Neuronal stem cell (in vitro differentiated cells): ENCODE measurements at regions not wholly inside any gene's neighbourhood (a gene's known extent, or its start where the extent isn't known, plus 50 kb on each side); places are given as distances from the start of the nearest gene placed in this dataset.
"Not testable (repeated sequence)": the region's sequence is repeated elsewhere in the genome, so short reads cannot be mapped to it uniquely, and the experiment has no call there.

Experiments used
- DNase-seq: peaks from one replicate; pipeline ENCODE4 v3.0.0-alpha.2; 2013; ENCODE audit warnings: low spot score
- H2AFZ ChIP-seq: one replicate; pipeline ENCODE4 v1.6.1; 2013; ENCODE audit warnings: mild to moderate bottlenecking, low read length, inconsistent platforms
- H2AK5ac ChIP-seq: 2 replicates; pipeline ENCODE4 v1.6.1; 2013; ENCODE audit warnings: low read depth, mild to moderate bottlenecking, inconsistent platforms, low read length, moderate library complexity, mixed read lengths
- H2BK120ac ChIP-seq: 2 replicates; pipeline ENCODE4 v1.6.1; 2013; ENCODE audit warnings: low read depth, mild to moderate bottlenecking, inconsistent platforms, low read length, moderate library complexity, mixed read lengths
- H2BK12ac ChIP-seq: one replicate; pipeline ENCODE4 v1.6.1; 2013; ENCODE audit warnings: low read length, inconsistent platforms
- H2BK15ac ChIP-seq: 2 replicates; pipeline ENCODE4 v1.6.1; 2013; ENCODE audit warnings: mild to moderate bottlenecking, low read length, inconsistent platforms, mixed read lengths
- H2BK5ac ChIP-seq: one replicate; pipeline ENCODE4 v1.6.1; 2013; ENCODE audit warnings: inconsistent platforms, mild to moderate bottlenecking, low read length, moderate library complexity
- H3K14ac ChIP-seq: one replicate; pipeline ENCODE4 v1.6.1; 2013; ENCODE audit warnings: low read length, inconsistent platforms
- H3K18ac ChIP-seq: 2 replicates; pipeline ENCODE4 v1.6.1; 2013; ENCODE audit warnings: low read length, inconsistent platforms
- H3K23ac ChIP-seq: 2 replicates; pipeline ENCODE4 v1.6.1; 2013; ENCODE audit warnings: low read depth, mild to moderate bottlenecking, mixed read lengths, low read length, inconsistent platforms; ENCODE audit not compliant: poor library complexity
- H3K27ac ChIP-seq: replicated peaks from 3 replicates; pipeline ENCODE4 v1.5.1; 2013; ENCODE audit warnings: low read length, inconsistent platforms
- H3K27me3 ChIP-seq, 3 experiments: 2 replicates each; pipeline ENCODE4 v1.6.1; 2013; ENCODE audit warnings: low read length in 3 of 3, mild to moderate bottlenecking in 2 of 3, inconsistent platforms in 1 of 3, low read depth in 1 of 3, mixed read lengths in 1 of 3, moderate library complexity in 1 of 3; ENCODE audit not compliant: control insufficient read depth in 3 of 3, insufficient read depth in 3 of 3
- H3K36me3 ChIP-seq, 2 donors: replicated peaks in 1 of 2; 2 replicates each; pipeline ENCODE4 v1.6.1; 2013; ENCODE audit warnings: low read length in 2 of 2; ENCODE audit not compliant: control insufficient read depth in 2 of 2, insufficient read depth in 2 of 2
- H3K4ac ChIP-seq: 2 replicates; pipeline ENCODE4 v1.6.1; 2013; ENCODE audit warnings: inconsistent platforms, mild to moderate bottlenecking, low read length, moderate library complexity
- H3K4me1 ChIP-seq, 2 donors: 1 replicate in 1 of 2; 2 replicates in 1 of 2; pipeline ENCODE4 v1.6.1; 2013; ENCODE audit warnings: low read length in 2 of 2, low read depth in 1 of 2; ENCODE audit not compliant: control insufficient read depth in 2 of 2, insufficient read depth in 1 of 2
- H3K4me2 ChIP-seq: one replicate; pipeline ENCODE4 v1.6.1; 2013; ENCODE audit warnings: mild to moderate bottlenecking, low read length, inconsistent platforms; ENCODE audit not compliant: insufficient read depth, poor library complexity, severe bottlenecking
- H3K4me3 ChIP-seq, 2 donors: 2 replicates each; pipeline ENCODE4 v1.5.1; 2013; ENCODE audit warnings: low read length in 2 of 2, mild to moderate bottlenecking in 2 of 2, inconsistent platforms in 1 of 2, moderate library complexity in 1 of 2
- H3K79me1 ChIP-seq: one replicate; pipeline ENCODE4 v1.6.1; 2013; ENCODE audit warnings: low read depth, mild to moderate bottlenecking, inconsistent platforms, low read length, moderate library complexity
- H3K9ac ChIP-seq: one replicate; pipeline ENCODE4 v1.6.1; 2013; ENCODE audit warnings: mild to moderate bottlenecking, low read depth, low read length, inconsistent platforms; ENCODE audit not compliant: poor library complexity
- H3K9me3 ChIP-seq, 2 donors: replicated peaks in 1 of 2; 2 replicates each; pipeline versions ENCODE3 to v1.6.1; 2013; ENCODE audit warnings: low read length in 2 of 2, mild to moderate bottlenecking in 2 of 2, inconsistent platforms in 1 of 2, low read depth in 1 of 2, mixed read lengths in 1 of 2, moderate library complexity in 1 of 2; ENCODE audit not compliant: control insufficient read depth in 2 of 2, insufficient read depth in 1 of 2
- H4K8ac ChIP-seq: one replicate; pipeline ENCODE4 v1.6.1; 2013; ENCODE audit warnings: low read depth, mild to moderate bottlenecking, inconsistent platforms, low read length, moderate library complexity
- H4K91ac ChIP-seq: one replicate; pipeline ENCODE4 v1.6.1; 2013; ENCODE audit warnings: low read length, low read depth, mild to moderate bottlenecking, inconsistent platforms; ENCODE audit not compliant: poor library complexity
- WGBS, 2 donors: extraction: QIAGEN DNeasy Blood & Tissue Kit; methylation state at CpG; one replicate each; pipeline ENCODE4 v1.1.7; 2013; ENCODE audit warnings: missing lambda C conversion rate in 2 of 2, mixed read lengths in 1 of 2; ENCODE audit not compliant: insufficient read length in 2 of 2, insufficient replicate concordance in 1 of 2; ENCODE audit errors: extremely low coverage in 2 of 2; 5-methylcytosine and 5-hydroxymethylcytosine counted together

DNA sequence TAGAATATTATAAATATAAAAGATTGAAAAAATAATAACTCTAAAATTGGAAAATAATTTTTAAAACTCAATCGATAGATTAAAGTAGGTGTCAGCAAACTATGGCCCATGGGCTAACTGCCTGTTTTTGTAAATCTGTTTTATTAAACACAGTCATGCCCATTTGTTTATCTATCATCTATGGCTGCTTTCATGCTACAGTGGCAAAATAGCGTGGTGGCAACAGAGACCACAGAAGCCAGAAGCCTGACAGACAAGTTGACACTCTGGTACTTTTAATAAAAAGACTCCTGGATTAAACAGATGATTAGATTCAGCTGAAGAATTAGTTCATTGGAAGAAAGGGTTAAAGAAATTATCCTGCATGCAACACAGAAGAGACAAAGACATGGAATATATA lies 400.7 kb upstream of the RORB start:
- H3K27me3 ChIP-seq: no peaks in the 10 kb centered on the region
- no peak overlapping the region for H4K8ac ChIP-seq
- no peak overlapping the region for H2BK120ac ChIP-seq
- DNase-seq: no peak
- H3K23ac ChIP-seq: no peak overlapping the region
- no peak overlapping the region for H3K4ac ChIP-seq
- H2BK5ac ChIP-seq: no peak overlapping the region
- no peak overlapping the region for H3K14ac ChIP-seq
- no peak overlapping the region for H4K91ac ChIP-seq
- H3K9ac ChIP-seq: no peak overlapping the region
- H3K4me1 ChIP-seq: no peaks in the 10 kb centered on the region
- H2BK12ac ChIP-seq: no peak overlapping the region
- H3K9me3 ChIP-seq: no peaks in the 10 kb centered on the region
- no peak overlapping the region for H3K4me3 ChIP-seq
- H3K79me1 ChIP-seq: no peaks in the 10 kb centered on the region
- H3K4me2 ChIP-seq: no peak overlapping the region
- no peak overlapping the region for H2AFZ ChIP-seq
- H3K36me3 ChIP-seq: no peaks in the 10 kb centered on the region
- H2BK15ac ChIP-seq: no peak overlapping the region
- no peak overlapping the region for H3K18ac ChIP-seq
- H3K27ac ChIP-seq: no peak overlapping the region
- no CpG with 5 or more reads among the region's 2 CpGs for WGBS, 2 donors
- H2AK5ac ChIP-seq: no peak overlapping the region

DNA sequence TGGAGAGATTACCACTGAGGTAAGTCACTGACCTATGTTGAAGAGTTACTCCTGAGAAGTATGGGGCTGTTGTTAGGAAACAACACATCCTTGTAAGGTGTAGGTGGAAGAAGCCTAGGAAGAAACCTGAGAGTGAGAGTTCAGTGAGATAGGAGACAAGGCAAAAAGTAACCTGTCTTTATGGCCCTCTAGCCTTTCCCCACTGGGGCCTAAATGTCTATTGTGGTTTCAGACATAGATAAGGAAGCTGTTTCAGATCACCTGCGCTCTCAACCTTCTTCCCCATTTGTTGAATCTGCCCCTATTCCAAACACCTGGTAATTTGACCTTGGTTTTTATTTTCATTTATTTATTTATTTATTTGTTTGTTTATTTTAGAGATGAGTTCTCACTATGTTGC lies 397.1 kb upstream of the RORB start:
- Histone ChIP-seq H2BK12ac (no peak overlapping the region), H3K4me1 (no peaks in the 10 kb centered on the region), H4K8ac (no peak overlapping the region), H3K14ac (no peak overlapping the region), H2BK15ac (no peak overlapping the region), H3K4me3 (no peak overlapping the region), H2AK5ac (no peak overlapping the region), H3K27me3 (no peaks in the 10 kb centered on the region), H3K9ac (no peak overlapping the region), H3K4me2 (no peak overlapping the region), H3K4ac (no peak overlapping the region), H4K91ac (no peak overlapping the region), H3K18ac (no peak overlapping the region), H2BK120ac (no peak overlapping the region), H2AFZ (no peak overlapping the region), H3K27ac (no peak overlapping the region), H3K79me1 (no peaks in the 10 kb centered on the region), H2BK5ac (no peak overlapping the region), H3K36me3 (no peaks in the 10 kb centered on the region), H3K9me3 (no peaks in the 10 kb centered on the region), H3K23ac (no peak overlapping the region)
- no CpG with 5 or more reads among the region's 1 CpG for WGBS, 2 donors
- no peak for DNase-seq

DNA sequence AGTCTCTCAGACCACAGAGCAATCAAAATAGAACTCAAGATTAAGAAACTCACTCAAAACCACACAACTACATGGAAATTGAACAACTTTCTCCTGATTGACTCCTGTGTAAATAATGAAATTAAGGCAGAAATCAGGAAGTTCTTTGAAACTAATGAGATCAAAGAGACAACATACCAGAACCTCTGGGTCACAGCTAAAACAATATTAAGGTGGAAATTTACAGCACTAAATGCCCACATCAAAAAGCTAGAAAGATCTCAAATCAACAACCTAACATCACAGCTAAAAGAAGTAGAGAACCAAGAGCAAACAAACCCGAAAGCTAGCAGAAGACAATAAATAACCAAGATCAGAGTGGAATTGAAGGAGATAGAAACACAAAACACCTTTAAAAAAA lies 395.0 kb upstream of the RORB start:
- not testable (repeated sequence) for H3K4me2 ChIP-seq, H4K8ac ChIP-seq, H3K27me3 ChIP-seq, H3K9ac ChIP-seq, H4K91ac ChIP-seq, H2BK12ac ChIP-seq, H3K23ac ChIP-seq, H3K4me3 ChIP-seq, DNase-seq, H3K4ac ChIP-seq, H3K4me1 ChIP-seq, H2BK15ac ChIP-seq, H2AK5ac ChIP-seq, H2BK120ac ChIP-seq, H3K14ac ChIP-seq, H2BK5ac ChIP-seq, H2AFZ ChIP-seq, H3K27ac ChIP-seq, H3K18ac ChIP-seq, H3K9me3 ChIP-seq, H3K36me3 ChIP-seq, H3K79me1 ChIP-seq
- WGBS, 2 donors: no CpG with 5 or more reads among the region's 1 CpG

DNA sequence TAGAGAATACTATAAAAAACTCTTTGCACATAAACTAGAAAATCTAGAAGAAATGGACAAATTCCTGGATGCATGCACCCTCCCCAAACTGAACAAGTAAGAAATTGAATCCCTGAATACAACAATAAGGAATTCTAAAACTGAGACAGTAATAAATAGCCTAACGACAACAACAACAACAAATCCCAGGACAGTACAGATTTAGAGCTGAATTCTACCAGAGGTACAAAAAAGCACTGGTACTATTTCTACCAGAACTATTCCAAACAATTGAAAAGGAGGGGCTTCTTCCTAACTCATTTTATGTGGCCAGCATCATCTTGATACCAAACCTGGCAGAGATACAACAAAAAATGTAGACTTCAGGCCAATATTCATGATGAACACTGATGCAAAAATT lies 394.4 kb upstream of the RORB start:
- no peaks in the 10 kb centered on the region for H3K4me1 ChIP-seq
- H3K4me3 ChIP-seq: no peak overlapping the region
- H3K27ac ChIP-seq: no peak overlapping the region
- H3K18ac ChIP-seq: no peak overlapping the region
- H2BK12ac ChIP-seq: no peak overlapping the region
- no peaks in the 10 kb centered on the region for H3K79me1 ChIP-seq
- no peak overlapping the region for H4K8ac ChIP-seq
- WGBS, 2 donors: no CpG with 5 or more reads among the region's 1 CpG
- H3K9ac ChIP-seq: no peak overlapping the region
- H3K4me2 ChIP-seq: no peak overlapping the region
- no peak overlapping the region for H4K91ac ChIP-seq
- H3K23ac ChIP-seq: no peak overlapping the region
- H3K36me3 ChIP-seq: no peaks in the 10 kb centered on the region
- H2AFZ ChIP-seq: no peak overlapping the region
- no peak for DNase-seq
- H3K27me3 ChIP-seq: no peaks in the 10 kb centered on the region
- no peak overlapping the region for H2BK5ac ChIP-seq
- no peak overlapping the region for H2BK120ac ChIP-seq
- H3K14ac ChIP-seq: no peak overlapping the region
- H3K9me3 ChIP-seq: no peaks in the 10 kb centered on the region
- H3K4ac ChIP-seq: no peak overlapping the region
- H2BK15ac ChIP-seq: no peak overlapping the region
- H2AK5ac ChIP-seq: no peak overlapping the region
